K562 (cell line): ENCODE measurements at regions not wholly inside any gene's neighbourhood (a gene's known extent, or its start where the extent isn't known, plus 50 kb on each side); places are given as distances from the start of the nearest gene placed in this dataset.

Experiments used
- ATAC-seq: fragments of 200-7000 bp; cut with Tn5 transposase; 3 replicates; pipeline ENCODE4 v1.9.1; 2020; ENCODE audit warnings: moderate library complexity
- BruUV-seq: library from RNA; stranded (reverse); fragments of 400-500 nt; replicated peaks from 2 replicates; lab custom pipeline; 2021; lab: Mats Ljungman, UMichigan
- CTCF ChIA-PET: fragments of 300-600 bp; formaldehyde crosslinking; extraction: SDS; loops from one replicate; lab custom pipeline; 2021; ENCODE audit warnings: low intra/inter-chr PET ratio; lab: Yijun Ruan, JAX
- POLR2A ChIA-PET: fragments of 300-600, 350-650 bp; sonication (Branson Sonifier 250); formaldehyde crosslinking; extraction: SDS; loops from one replicate; lab custom pipeline; 2021; ENCODE audit warnings: antibody characterized with exemption, inconsistent platforms; lab: Yijun Ruan, JAX
- DNase-seq, 4 experiments: peaks; one replicate each; pipeline versions ENCODE4 v3.0.0 to v3.0.0-alpha.2; 2011 to 2018; ENCODE audit warnings: low spot score in 3 of 4, mixed read lengths in 3 of 4; ENCODE audit errors: extremely low read depth in 1 of 4
- FAIRE-seq: peaks from 2 replicates; lab custom pipeline; 2011; peaks lifted over from hg19 to GRCh38; lab: Jason Lieb, UNC
- H2AFZ ChIP-seq: 2 replicates; pipeline ENCODE4 v1.6.0; 2011; ENCODE audit warnings: low read depth, low read length, control low read depth, inconsistent platforms
- H3K27ac ChIP-seq: fragments of 200-600 bp; 3 replicates; pipeline ENCODE4 v1.8.0; 2011; ENCODE audit warnings: low read depth, mild to moderate bottlenecking, control low read depth, inconsistent platforms, low read length, moderate library complexity, mixed read lengths; ENCODE audit errors: extremely low read depth
- H3K27me3 ChIP-seq, 2 experiments: fragments of 300-600 bp in 1 of 2; 2 replicates in 1 of 2; 3 replicates in 1 of 2; pipeline versions ENCODE4 v1.6.0 to v1.8.0; 2011; ENCODE audit warnings: inconsistent platforms in 2 of 2, low read length in 2 of 2, mild to moderate bottlenecking in 1 of 2, mixed read lengths in 1 of 2, moderate library complexity in 1 of 2; ENCODE audit not compliant: control insufficient read depth in 2 of 2, insufficient read depth in 2 of 2
- H3K36me3 ChIP-seq: fragments of 300-600 bp; 3 replicates; pipeline ENCODE4 v1.8.0; 2011; ENCODE audit warnings: mild to moderate bottlenecking, low read length, inconsistent platforms; ENCODE audit not compliant: control insufficient read depth, insufficient read depth
- H3K4me1 ChIP-seq, 2 experiments: fragments of 200-600 bp in 1 of 2; replicated peaks in 1 of 2; 2 replicates in 1 of 2; 3 replicates in 1 of 2; pipeline versions ENCODE4 v1.5.1 to v1.8.0; 2011; ENCODE audit warnings: inconsistent platforms in 2 of 2, low read length in 2 of 2, mild to moderate bottlenecking in 1 of 2, mixed read lengths in 1 of 2, moderate library complexity in 1 of 2; ENCODE audit not compliant: control insufficient read depth in 2 of 2, insufficient read depth in 2 of 2
- H3K4me2 ChIP-seq: 2 replicates; pipeline ENCODE4 v1.6.1; 2011; ENCODE audit warnings: low read length, control low read depth, inconsistent platforms, mixed read lengths; ENCODE audit not compliant: insufficient read depth
- H3K4me3 ChIP-seq: fragments of 200-600 bp; sonication (generic), shearing (Covaris generic); 2 replicates; pipeline ENCODE4 v1.5.1; 2016; ENCODE audit warnings: control low read depth, inconsistent platforms
- H3K79me2 ChIP-seq: fragments of 200-600 bp; 3 replicates; pipeline ENCODE4 v1.8.0; 2011; ENCODE audit warnings: low read length, inconsistent platforms; ENCODE audit not compliant: control insufficient read depth, insufficient read depth
- H3K9ac ChIP-seq, 2 experiments: 2 replicates each; pipeline versions ENCODE4 v1.6.0 to v1.6.1; 2011; ENCODE audit warnings: low read depth in 2 of 2, low read length in 2 of 2, control low read depth in 1 of 2, inconsistent platforms in 1 of 2, mild to moderate bottlenecking in 1 of 2, mixed read lengths in 1 of 2; ENCODE audit not compliant: insufficient read depth in 1 of 2
- H3K9me1 ChIP-seq: one replicate; pipeline ENCODE4 v1.6.0; 2011; ENCODE audit warnings: inconsistent platforms, mild to moderate bottlenecking, low read length, moderate library complexity; ENCODE audit not compliant: control insufficient read depth, insufficient read depth
- H3K9me3 ChIP-seq: replicated peaks from 2 replicates; pipeline ENCODE4 v1.5.1; 2011; ENCODE audit warnings: low read depth, low read length, inconsistent platforms; ENCODE audit not compliant: control insufficient read depth, insufficient read depth
- H4K20me1 ChIP-seq: replicated peaks from 2 replicates; pipeline ENCODE4 v1.6.1; 2011; ENCODE audit warnings: low read length, inconsistent platforms, mixed read lengths; ENCODE audit not compliant: control insufficient read depth, insufficient read depth
- BMI1 ChIP-seq: fragments of 150-350 bp; IDR thresholded peaks from 2 replicates; pipeline ENCODE4 v1.6.1; 2014; ENCODE audit warnings: low read length
- CBX1 ChIP-seq: sonication (generic); IDR thresholded peaks from 2 replicates; pipeline ENCODE4 v1.6.1; 2016; ENCODE audit warnings: antibody characterized with exemption, low read depth, mild to moderate bottlenecking
- DIDO1 ChIP-seq: fragments of 450-650 bp; IDR thresholded peaks from 2 replicates; pipeline ENCODE4 v1.6.1; 2016; ENCODE audit warnings: low read depth, missing biosample characterization, missing genetic modification characterization
- DNMT1 ChIP-seq: fragments of 450-650 bp; IDR thresholded peaks from 2 replicates; pipeline ENCODE4 v1.6.1; 2016; ENCODE audit warnings: antibody characterized with exemption, mild to moderate bottlenecking
- HNRNPLL ChIP-seq: fragments of 200-400 bp; formaldehyde crosslinking; IDR thresholded peaks from 2 replicates; pipeline ENCODE4 v1.6.1; 2017; ENCODE audit warnings: low read length, low read depth, mild to moderate bottlenecking; ENCODE audit not compliant: poor library complexity, severe bottlenecking
- KLF6 ChIP-seq: fragments of 250-450 bp; sonication (Bioruptor Pico); IDR thresholded peaks from 2 replicates; pipeline ENCODE4 v1.4.0; 2020; ENCODE audit warnings: mild to moderate bottlenecking, moderate library complexity, borderline replicate concordance
- MAFK ChIP-seq: IDR thresholded peaks from 2 replicates; pipeline ENCODE4 v1.6.1; 2011; ENCODE audit warnings: low read length, improper control_type of control experiment
- PHF8 ChIP-seq: fragments of 200-600 bp; sonication (generic); IDR thresholded peaks from 2 replicates; pipeline ENCODE4 v1.6.1; 2012; ENCODE audit warnings: mixed run types, mild to moderate bottlenecking, inconsistent platforms, low read length, moderate library complexity, borderline replicate concordance
- SMARCA4 ChIP-seq: fragments of 450-650 bp; IDR thresholded peaks from 2 replicates; pipeline ENCODE4 v1.6.1; 2016
- TFAM ChIP-seq: fragments of 250-450 bp; sonication (Bioruptor Pico); conservative IDR thresholded peaks from 2 replicates; pipeline ENCODE4 v1.5.0; 2021; ENCODE audit warnings: mild to moderate bottlenecking, moderate library complexity
- ZBTB1 ChIP-seq: sonication (generic); formaldehyde crosslinking; IDR thresholded peaks from 2 replicates; pipeline ENCODE4 v1.8.1; 2023; ENCODE audit warnings: missing genetic modification reagents, low read depth, mild to moderate bottlenecking, borderline replicate concordance
- WGBS: fragments of 100-300 bp; shearing (Covaris generic); methylation state at CpG from one replicate; pipeline ENCODE4 v1.1.6; 2016; ENCODE audit warnings: low coverage, mixed read lengths; ENCODE audit not compliant: insufficient coverage; ENCODE audit errors: missing lambda C conversion rate; 5-methylcytosine and 5-hydroxymethylcytosine counted together
- in situ Hi-C: fragments of 300-500 bp; cut with MboI; formaldehyde crosslinking; loops from 4 replicates; pipeline ENCODE4 v1.15.0; 2018; ENCODE audit warnings: inconsistent platforms, mixed read lengths
- intact Hi-C: fragments of 100-400 bp; cut with micrococcal nuclease; formaldehyde crosslinking; loops from 2 replicates; pipeline ENCODE4 v1.14.2; 2022

GRCh38 chr16:66231452-66232160, 134.9 kb upstream of the CDH5 start:
- POLR2A ChIA-PET = interaction anchor here (0.7 to 1.4 kb wide), 2 partner anchors 9 to 97 kb away, joined by 3 read pairs; no protein-coding TSS in a partner anchor
- Histone ChIP-seq H3K27me3 (peaks cover 0 to 23% of the 10 kb centered on the region in 2 experiments; a peak in 2 of 5 replicates), H3K4me3 (no peak overlapping the region), H3K4me2 (no peak overlapping the region)
- DNase-seq = no peak
- intact Hi-C loops = no loop called here
- TF ChIP-seq KLF6 (CRISPR knock-in tag) = no peak
- TF ChIP-seq, all 486 proteins: peak for 0
- no peaks in the 10 kb centered on the region for H3K4me1 ChIP-seq
- H3K9me3 ChIP-seq = no peaks in the 10 kb centered on the region
- H3K36me3 ChIP-seq = no peaks in the 10 kb centered on the region
- H3K9me1 ChIP-seq = no peaks in the 10 kb centered on the region
- WGBS = under 1% methylated on average over 9 of the region's 9 CpGs
- H2AFZ ChIP-seq = no peak overlapping the region
- no peak overlapping the region for H3K9ac ChIP-seq
- no TSS peak for BruUV-seq
- no peaks in the 10 kb centered on the region for H4K20me1 ChIP-seq
- no peak for ATAC-seq
- H3K79me2 ChIP-seq = no peaks in the 10 kb centered on the region
- CTCF ChIA-PET = no interaction called here
- in situ Hi-C loops = no loop called here
- H3K27ac ChIP-seq = no peak overlapping the region
- FAIRE-seq = no peak

DNA sequence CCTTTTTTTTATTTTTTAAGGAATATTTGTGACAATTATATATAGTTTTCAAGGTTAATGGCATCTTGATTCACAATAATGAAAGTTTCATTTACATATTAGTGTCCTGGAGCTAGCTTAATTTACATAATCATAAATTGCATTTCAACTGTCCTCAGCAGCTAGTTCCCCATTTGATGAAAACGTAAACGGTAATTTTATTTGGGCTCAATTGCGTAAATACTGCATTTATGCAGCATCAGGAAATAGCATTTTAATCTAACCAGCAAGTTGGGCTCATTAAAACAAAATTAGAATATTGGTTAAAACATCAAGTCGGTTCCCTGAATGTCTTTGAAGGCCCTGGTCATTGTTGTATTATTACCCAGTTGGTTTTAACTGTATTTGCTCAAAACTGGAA, 136.8 kb upstream of the CDH5 start:
- Histone ChIP-seq H3K79me2 (no peaks in the 10 kb centered on the region), H3K9me1 (no peaks in the 10 kb centered on the region), H3K27me3 (peaks cover 0 to 20% of the 10 kb centered on the region in 2 experiments; a peak in 2 of 5 replicates), H3K9ac (no peak overlapping the region), H3K4me3 (no peak overlapping the region), H3K36me3 (no peaks in the 10 kb centered on the region), H3K27ac (no peak overlapping the region), H3K4me1 (no peaks in the 10 kb centered on the region), H4K20me1 (no peaks in the 10 kb centered on the region), H3K9me3 (no peaks in the 10 kb centered on the region), H2AFZ (no peak overlapping the region), H3K4me2 (no peak overlapping the region)
- FAIRE-seq (no peak), DNase-seq (no peak), ATAC-seq (no peak)
- POLR2A ChIA-PET = no interaction called here
- CTCF ChIA-PET = no interaction called here
- in situ Hi-C loops = no loop called here
- WGBS = 0% methylated on average over 4 of the region's 4 CpGs
- intact Hi-C loops = no loop called here
- BruUV-seq = no TSS peak
- no peak for TF ChIP-seq ZBTB1
- TF ChIP-seq CBX1 = no peak
- no peak for TF ChIP-seq BMI1
- no peak for TF ChIP-seq MAFK
- TF ChIP-seq PHF8 = no peak
- no peak for TF ChIP-seq DIDO1 (tag)
- TF ChIP-seq HNRNPLL = no peak
- TF ChIP-seq DNMT1 = no peak
- no peak for TF ChIP-seq TFAM (CRISPR knock-in tag)
- no peak for TF ChIP-seq SMARCA4
